OCI-LY7 (cell line): ENCODE measurements at regions not wholly inside any gene's neighbourhood (a gene's known extent, or its start where the extent isn't known, plus 50 kb on each side); places are given as distances from the start of the nearest gene placed in this dataset.

Experiments used
- CTCF ChIP-seq: fragments of 200-600 bp; sonication (generic); conservative IDR thresholded peaks from 2 replicates; pipeline ENCODE4 v1.5.1; 2014; ENCODE audit warnings: mild to moderate bottlenecking, antibody characterized with exemption, low read length, moderate library complexity, mixed read lengths
- EZH2phosphoT487 ChIP-seq: fragments of 200-600 bp; sonication (generic); IDR thresholded peaks from 2 replicates; pipeline ENCODE4 v1.6.1; 2018; ENCODE audit warnings: low read depth, borderline replicate concordance, mild to moderate bottlenecking, mixed run types, antibody characterized with exemption, low read length, moderate library complexity, mixed read lengths

- TF ChIP-seq CTCF (no peak), EZH2phosphoT487 (no peak)
Measured at GRCh38 chr9:108772301-108772894, 83.4 kb downstream of the ACTL7B start.
